Stimulated activated naive B cell treated with anti-CD40 and anti-IgM and Interleukin-4, amounts not matched to agents 10 μg/mL and 1 μg/mL and 100 μg/mL, for 72 hours (primary cell): ENCODE measurements at regions not wholly inside any gene's neighbourhood (a gene's known extent, or its start where the extent isn't known, plus 50 kb on each side); places are given as distances from the start of the nearest gene placed in this dataset.
A peak's percentile ranks its signal among the peaks of the same experiment; 100 is the strongest.
"Not testable (repeated sequence)": the region's sequence is repeated elsewhere in the genome, so short reads cannot be mapped to it uniquely, and the experiment has no call there.

Experiments
- ATAC-seq, 2 donors: fragments of 150-1000 bp; cut with Tn5 transposase; replicated peaks; 2 replicates each; pipeline ENCODE4 v1.10.0; 2021; ENCODE audit warnings: moderate library complexity in 1 of 2
- DNase-seq: peaks from one replicate; pipeline ENCODE4 v3.0.0; 2021
- H3K27ac Mint-ChIP-seq: one replicate; pipeline ENCODE4 v1.8.0; 2022; ENCODE audit warnings: mild to moderate bottlenecking, mixed read lengths
- H3K27me3 Mint-ChIP-seq, 2 donors: one replicate each; pipeline ENCODE4 v1.8.0; 2022; ENCODE audit warnings: mixed read lengths in 2 of 2
- H3K36me3 Mint-ChIP-seq, 2 donors: one replicate each; pipeline ENCODE4 v1.8.0; 2022; ENCODE audit warnings: mixed read lengths in 2 of 2, mild to moderate bottlenecking in 1 of 2
- H3K4me1 Mint-ChIP-seq, 2 donors: one replicate each; pipeline ENCODE4 v1.8.0; 2022; ENCODE audit warnings: mixed read lengths in 2 of 2, mild to moderate bottlenecking in 1 of 2
- H3K4me3 Mint-ChIP-seq, 2 donors: one replicate each; pipeline ENCODE4 v1.8.0; 2022; ENCODE audit warnings: mild to moderate bottlenecking in 2 of 2, mixed read lengths in 2 of 2, moderate library complexity in 1 of 2
- H3K9me3 Mint-ChIP-seq, 2 donors: one replicate each; pipeline ENCODE4 v1.8.0; 2022; ENCODE audit warnings: mixed read lengths in 2 of 2, mild to moderate bottlenecking in 1 of 2

GRCh38 chr2:71976685-71977084 lies 171.0 kb downstream of the CYP26B1 start:
- ATAC-seq (no peak), DNase-seq (no peak)
- peaks cover 3 to 15% of the 10 kb centered on the region in 2 donors for H3K9me3 Mint-ChIP-seq
- H3K4me3 Mint-ChIP-seq, result no peak overlapping the region
- no peaks in the 10 kb centered on the region for H3K4me1 Mint-ChIP-seq
- H3K27me3 Mint-ChIP-seq, result no peaks in the 10 kb centered on the region
- no peaks in the 10 kb centered on the region for H3K36me3 Mint-ChIP-seq
- H3K27ac Mint-ChIP-seq, result no peak overlapping the region

- Mint-ChIP-seq H3K36me3 (no peaks in the 10 kb centered on the region), H3K27ac (no peak overlapping the region), H3K4me1 (no peaks in the 10 kb centered on the region), H3K4me3 (no peak overlapping the region), H3K27me3 (no peaks in the 10 kb centered on the region), H3K9me3 (peaks cover 5 to 9% of the 10 kb centered on the region in 2 donors)
- ATAC-seq (no peak), DNase-seq (no peak)
Measured at GRCh38 chr2:71974846-71975245, 172.8 kb downstream of the CYP26B1 start.

GRCh38 chr2:71971493-71971892 lies 176.2 kb downstream of the CYP26B1 start:
- DNase-seq (no peak), ATAC-seq (no peak)
- peaks cover 0 to 2% of the 10 kb centered on the region in 2 donors for H3K9me3 Mint-ChIP-seq
- H3K27me3 Mint-ChIP-seq, result no peaks in the 10 kb centered on the region
- H3K4me3 Mint-ChIP-seq, result no peak overlapping the region
- no peaks in the 10 kb centered on the region for H3K36me3 Mint-ChIP-seq
- H3K27ac Mint-ChIP-seq, result no peak overlapping the region
- H3K4me1 Mint-ChIP-seq, result no peaks in the 10 kb centered on the region

GRCh38 chr2:71965530-71965929 lies 182.1 kb downstream of the CYP26B1 start:
- H3K36me3 Mint-ChIP-seq, result no peaks in the 10 kb centered on the region
- H3K27ac Mint-ChIP-seq, result no peak overlapping the region
- ATAC-seq (no peak), DNase-seq (no peak)
- H3K9me3 Mint-ChIP-seq, result peaks cover 2 to 4% of the 10 kb centered on the region in 2 donors
- no peak overlapping the region for H3K4me3 Mint-ChIP-seq
- H3K4me1 Mint-ChIP-seq, result no peaks in the 10 kb centered on the region
- no peaks in the 10 kb centered on the region for H3K27me3 Mint-ChIP-seq

- Mint-ChIP-seq H3K27ac (no peak overlapping the region), H3K36me3 (no peaks in the 10 kb centered on the region), H3K9me3 (peaks cover 11 to 18% of the 10 kb centered on the region in 2 donors), H3K4me1 (no peaks in the 10 kb centered on the region), H3K4me3 (no peak overlapping the region), H3K27me3 (no peaks in the 10 kb centered on the region)
- no peak for ATAC-seq
- no peak for DNase-seq
Measured at GRCh38 chr2:71962911-71963694, 184.6 kb downstream of the CYP26B1 start.

GRCh38 chr2:71962350-71962749 lies 185.3 kb downstream of the CYP26B1 start:
- Mint-ChIP-seq H3K4me1 (no peaks in the 10 kb centered on the region), H3K27ac (no peak overlapping the region), H3K27me3 (no peaks in the 10 kb centered on the region), H3K36me3 (no peaks in the 10 kb centered on the region), H3K4me3 (no peak overlapping the region), H3K9me3 (peaks cover 15 to 21% of the 10 kb centered on the region in 2 donors)
- ATAC-seq, result no peak
- no peak for DNase-seq

- no peaks in the 10 kb centered on the region for H3K4me1 Mint-ChIP-seq
- ATAC-seq (no peak), DNase-seq (no peak)
- no peaks in the 10 kb centered on the region for H3K36me3 Mint-ChIP-seq
- H3K9me3 Mint-ChIP-seq, result peaks cover 20 to 24% of the 10 kb centered on the region in 2 donors
- no peaks in the 10 kb centered on the region for H3K27me3 Mint-ChIP-seq
- no peak overlapping the region for H3K27ac Mint-ChIP-seq
- H3K4me3 Mint-ChIP-seq, result no peak overlapping the region
Measured at GRCh38 chr2:71961289-71962027, 186.2 kb downstream of the CYP26B1 start.

GRCh38 chr2:71959494-71959893 lies 188.2 kb downstream of the CYP26B1 start:
- H3K27ac Mint-ChIP-seq, result no peak overlapping the region
- H3K9me3 Mint-ChIP-seq, result peaks cover 22 to 27% of the 10 kb centered on the region in 2 donors
- no peaks in the 10 kb centered on the region for H3K27me3 Mint-ChIP-seq
- no peaks in the 10 kb centered on the region for H3K4me1 Mint-ChIP-seq
- no peaks in the 10 kb centered on the region for H3K36me3 Mint-ChIP-seq
- H3K4me3 Mint-ChIP-seq, result no peak overlapping the region
- DNase-seq, result no peak
- no peak for ATAC-seq

- not testable (repeated sequence) for H3K4me3 Mint-ChIP-seq, DNase-seq, H3K27me3 Mint-ChIP-seq, H3K4me1 Mint-ChIP-seq, H3K36me3 Mint-ChIP-seq, ATAC-seq, H3K27ac Mint-ChIP-seq
- H3K9me3 Mint-ChIP-seq, result peaks cover 22 to 27% of the 10 kb centered on the region in 2 donors
Measured at GRCh38 chr2:71958426-71958825, 189.2 kb downstream of the CYP26B1 start.

GRCh38 chr2:71952572-71953188 lies 195.0 kb downstream of the CYP26B1 start:
- no peak overlapping the region for H3K4me3 Mint-ChIP-seq
- no peaks in the 10 kb centered on the region for H3K4me1 Mint-ChIP-seq
- no peak overlapping the region for H3K27ac Mint-ChIP-seq
- ATAC-seq (no peak), DNase-seq (no peak)
- peaks cover 0 to 5% of the 10 kb centered on the region in 2 donors for H3K27me3 Mint-ChIP-seq
- H3K36me3 Mint-ChIP-seq, result no peaks in the 10 kb centered on the region
- H3K9me3 Mint-ChIP-seq, result peaks cover 7 to 8% of the 10 kb centered on the region in 2 donors

- ATAC-seq (no peak), DNase-seq (no peak)
- no peak overlapping the region for H3K4me3 Mint-ChIP-seq
- H3K9me3 Mint-ChIP-seq, result peaks cover 4 to 6% of the 10 kb centered on the region in 2 donors
- H3K36me3 Mint-ChIP-seq, result no peaks in the 10 kb centered on the region
- H3K4me1 Mint-ChIP-seq, result no peaks in the 10 kb centered on the region
- H3K27ac Mint-ChIP-seq, result no peak overlapping the region
- peaks cover 0 to 5% of the 10 kb centered on the region in 2 donors for H3K27me3 Mint-ChIP-seq
Measured at GRCh38 chr2:71951718-71952404, 195.8 kb downstream of the CYP26B1 start.

- no peaks in the 10 kb centered on the region for H3K36me3 Mint-ChIP-seq
Measured at GRCh38 chr2:71951083-71951468, 196.6 kb downstream of the CYP26B1 start.

GRCh38 chr2:71950256-71951082 lies 197.2 kb downstream of the CYP26B1 start:
- peaks cover 0 to 2% of the 10 kb centered on the region in 2 donors for H3K9me3 Mint-ChIP-seq
- H3K36me3 Mint-ChIP-seq, result no peaks in the 10 kb centered on the region
- no peak overlapping the region for H3K27ac Mint-ChIP-seq
- no peaks in the 10 kb centered on the region for H3K4me1 Mint-ChIP-seq
- ATAC-seq (peak in 1 of 2 donors; percentile 29), DNase-seq (no peak)
- no peak overlapping the region for H3K4me3 Mint-ChIP-seq
- peaks cover 0 to 5% of the 10 kb centered on the region in 2 donors for H3K27me3 Mint-ChIP-seq

More at GRCh38 chr2:71951083-71951468, 196.6 kb downstream of the CYP26B1 start:
- no peak for DNase-seq
- Mint-ChIP-seq H3K9me3 (peaks cover 0 to 2% of the 10 kb centered on the region in 2 donors), H3K4me3 (no peak overlapping the region), H3K27me3 (peaks cover 0 to 5% of the 10 kb centered on the region in 2 donors), H3K4me1 (no peaks in the 10 kb centered on the region), H3K27ac (no peak overlapping the region)
- ATAC-seq, result no peak

- DNase-seq (no peak), ATAC-seq (no peak)
- no peak overlapping the region for H3K4me3 Mint-ChIP-seq
- no peaks in the 10 kb centered on the region for H3K36me3 Mint-ChIP-seq
- no peaks in the 10 kb centered on the region for H3K9me3 Mint-ChIP-seq
- no peak overlapping the region for H3K27ac Mint-ChIP-seq
- no peaks in the 10 kb centered on the region for H3K4me1 Mint-ChIP-seq
- peaks cover 0 to 5% of the 10 kb centered on the region in 2 donors for H3K27me3 Mint-ChIP-seq
Measured at GRCh38 chr2:71949537-71949798, 198.2 kb downstream of the CYP26B1 start.
